ENCODE measurements at regions not wholly inside any gene's neighbourhood (a gene's known extent, or its start where the extent isn't known, plus 50 kb on each side); places are given as distances from the start of the nearest gene placed in this dataset.

GRCh38 chr9:13352451-13352979 lies 73.0 kb upstream of the MPDZ start:
- DNase-seq (ENCODE audit: low read depth), result no peak
- H3K4me3 ChIP-seq (ENCODE audit: low read length), result no peak overlapping the region
- TF ChIP-seq CTCF (IDR thresholded peaks at IDR 0.05; ENCODE audit: insufficient read depth, low read depth, low read length, missing control alignments), result no peak

GRCh38 chr9:13351778-13352386 lies 72.4 kb upstream of the MPDZ start:
- TF ChIP-seq CTCF (IDR thresholded peaks at IDR 0.05; ENCODE audit: insufficient read depth, low read depth, low read length, missing control alignments), result peak; percentile 53
- no peak overlapping the region for H3K4me3 ChIP-seq (ENCODE audit: low read length)
- DNase-seq (ENCODE audit: low read depth), result peak; percentile 65

GRCh38 chr9:13332571-13332970 lies 53.1 kb upstream of the MPDZ start:
- TF ChIP-seq CTCF (IDR thresholded peaks at IDR 0.05; ENCODE audit: insufficient read depth, low read depth, low read length, missing control alignments), result no peak
- no peak for DNase-seq (ENCODE audit: low read depth)

GRCh38 chr9:13331320-13331719 lies 51.8 kb upstream of the MPDZ start:
- H3K4me3 ChIP-seq (ENCODE audit: low read length), result no peak overlapping the region
- no peak for TF ChIP-seq CTCF (IDR thresholded peaks at IDR 0.05; ENCODE audit: insufficient read depth, low read depth, low read length, missing control alignments)
- no peak for DNase-seq (ENCODE audit: low read depth)

More at GRCh38 chr9:13332571-13332970, 53.1 kb upstream of the MPDZ start:
- H3K4me3 ChIP-seq (ENCODE audit: low read length), result no peak overlapping the region

GRCh38 chr9:13330396-13331004 lies 51.0 kb upstream of the MPDZ start:
- no peak overlapping the region for H3K4me3 ChIP-seq (ENCODE audit: low read length)
- no peak for DNase-seq (ENCODE audit: low read depth)
- no peak for TF ChIP-seq CTCF (IDR thresholded peaks at IDR 0.05; ENCODE audit: insufficient read depth, low read depth, low read length, missing control alignments)

Measured in epithelial cell of esophagus (primary cell).